Adrenal gland (tissue), 5 donors: ENCODE measurements at regions not wholly inside any gene's neighbourhood (a gene's known extent, or its start where the extent isn't known, plus 50 kb on each side); places are given as distances from the start of the nearest gene placed in this dataset.

Experiments used
- CTCF ChIP-seq, 6 experiments: fragments of 450-650 bp in 4 of 6; fragments of 200-600 bp in 2 of 6; sonication (generic) in 1 of 6; IDR thresholded peaks; 1 replicate in 5 of 6; 2 replicates in 1 of 6; pipeline versions ENCODE4 v1.5.1 to v1.8.0; 2016 to 2021; ENCODE audit warnings: antibody characterized with exemption in 6 of 6, mild to moderate bottlenecking in 2 of 6, moderate library complexity in 1 of 6
- POLR2A ChIP-seq, 2 donors: fragments of 450-650 bp; IDR thresholded peaks; one replicate each; pipeline ENCODE4 v1.6.1; 2017; ENCODE audit warnings: antibody characterized with exemption in 2 of 2, mild to moderate bottlenecking in 2 of 2, moderate library complexity in 1 of 2
- donor health status: DM: no; HTN: no; CAD: no.

GRCh38 chr7:79612022-79612421 lies 158.6 kb upstream of the MAGI2 start:
- TF ChIP-seq CTCF (IDR thresholded peaks at IDR 0.05) (no peak), POLR2A (IDR thresholded peaks at IDR 0.05) (no peak)
